Calu3 (cell line): ENCODE measurements at regions not wholly inside any gene's neighbourhood (a gene's known extent, or its start where the extent isn't known, plus 50 kb on each side); places are given as distances from the start of the nearest gene placed in this dataset.

ENCODE experiments used
- BruUV-seq: library from RNA; stranded (reverse); fragments of 400-500 nt; replicated peaks from 2 replicates; lab custom pipeline; 2021; lab: Mats Ljungman, UMichigan
- CTCF ChIA-PET: fragments of 300-600 bp; sonication (Branson Sonifier 250); formaldehyde crosslinking; loops from one replicate; lab custom pipeline; 2022; ENCODE audit warnings: antibody characterized with exemption; lab: Charles Lee
- DNase-seq: peaks from one replicate; pipeline ENCODE4 v3.0.0; 2022
- H3K27ac Mint-ChIP-seq: one replicate; pipeline ENCODE4 v1.8.0; 2022; ENCODE audit warnings: mixed read lengths; ENCODE audit not compliant: unreplicated experiment
- H3K27me3 Mint-ChIP-seq: one replicate; pipeline ENCODE4 v1.8.0; 2022; ENCODE audit warnings: mixed read lengths; ENCODE audit not compliant: unreplicated experiment
- H3K36me3 Mint-ChIP-seq: one replicate; pipeline ENCODE4 v1.8.0; 2022; ENCODE audit warnings: mild to moderate bottlenecking, moderate library complexity, mixed read lengths; ENCODE audit not compliant: insufficient read depth, unreplicated experiment
- H3K4me1 Mint-ChIP-seq: one replicate; pipeline ENCODE4 v1.8.0; 2022; ENCODE audit warnings: mild to moderate bottlenecking, low read depth, mixed read lengths; ENCODE audit not compliant: unreplicated experiment
- H3K4me3 Mint-ChIP-seq: one replicate; pipeline ENCODE4 v1.8.0; 2022; ENCODE audit warnings: mild to moderate bottlenecking, low read depth, moderate library complexity, mixed read lengths; ENCODE audit not compliant: unreplicated experiment
- H3K9me3 Mint-ChIP-seq: one replicate; pipeline ENCODE4 v1.8.0; 2022; ENCODE audit warnings: low read depth, mixed read lengths; ENCODE audit not compliant: unreplicated experiment
- intact Hi-C: fragments of 100-400 bp; cut with micrococcal nuclease; formaldehyde crosslinking; loops from one replicate; pipeline ENCODE4 v1.10.0; 2022; ENCODE audit not compliant: unreplicated experiment
- TF ChIP-seq, protein P1 (sequence below): fragments of 200-600 bp; IDR thresholded peaks from one replicate; pipeline ENCODE4 v1.8.0; 2022; ENCODE audit warnings: antibody characterized with exemption; ENCODE audit not compliant: unreplicated experiment

DNA sequence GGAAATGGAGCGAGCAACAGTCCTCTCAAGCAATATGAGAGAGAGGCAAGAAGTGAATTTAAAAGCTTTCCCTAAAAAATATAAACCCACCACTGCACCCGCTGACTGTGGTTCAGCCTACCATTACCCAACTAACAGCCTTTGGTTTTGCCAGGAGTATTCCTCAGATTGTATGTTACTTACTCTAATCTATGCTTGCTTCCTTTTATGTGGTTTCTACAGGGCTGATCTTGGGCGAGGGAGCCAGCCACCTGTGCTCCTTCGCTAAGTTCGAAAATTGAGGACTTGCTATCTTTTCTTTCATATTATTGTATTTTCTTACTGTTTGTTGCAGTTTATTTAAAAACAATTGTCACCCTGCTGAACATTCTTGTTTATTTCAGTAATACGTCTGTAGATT is 101.1 kb downstream of the DDX53 start:
- Mint-ChIP-seq H3K27me3 (no peaks in the 10 kb centered on the region), H3K4me3 (no peak overlapping the region), H3K4me1 (no peaks in the 10 kb centered on the region), H3K9me3 (peaks cover 3% of the 10 kb centered on the region), H3K36me3 (no peaks in the 10 kb centered on the region), H3K27ac (no peak overlapping the region)
- BruUV-seq: no TSS peak
- intact Hi-C loops: no loop called here
- TF ChIP-seq, protein P1, sequence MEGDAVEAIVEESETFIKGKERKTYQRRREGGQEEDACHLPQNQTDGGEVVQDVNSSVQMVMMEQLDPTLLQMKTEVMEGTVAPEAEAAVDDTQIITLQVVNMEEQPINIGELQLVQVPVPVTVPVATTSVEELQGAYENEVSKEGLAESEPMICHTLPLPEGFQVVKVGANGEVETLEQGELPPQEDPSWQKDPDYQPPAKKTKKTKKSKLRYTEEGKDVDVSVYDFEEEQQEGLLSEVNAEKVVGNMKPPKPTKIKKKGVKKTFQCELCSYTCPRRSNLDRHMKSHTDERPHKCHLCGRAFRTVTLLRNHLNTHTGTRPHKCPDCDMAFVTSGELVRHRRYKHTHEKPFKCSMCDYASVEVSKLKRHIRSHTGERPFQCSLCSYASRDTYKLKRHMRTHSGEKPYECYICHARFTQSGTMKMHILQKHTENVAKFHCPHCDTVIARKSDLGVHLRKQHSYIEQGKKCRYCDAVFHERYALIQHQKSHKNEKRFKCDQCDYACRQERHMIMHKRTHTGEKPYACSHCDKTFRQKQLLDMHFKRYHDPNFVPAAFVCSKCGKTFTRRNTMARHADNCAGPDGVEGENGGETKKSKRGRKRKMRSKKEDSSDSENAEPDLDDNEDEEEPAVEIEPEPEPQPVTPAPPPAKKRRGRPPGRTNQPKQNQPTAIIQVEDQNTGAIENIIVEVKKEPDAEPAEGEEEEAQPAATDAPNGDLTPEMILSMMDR: no peak
- CTCF ChIA-PET: no interaction called here
- DNase-seq: no peak

DNA sequence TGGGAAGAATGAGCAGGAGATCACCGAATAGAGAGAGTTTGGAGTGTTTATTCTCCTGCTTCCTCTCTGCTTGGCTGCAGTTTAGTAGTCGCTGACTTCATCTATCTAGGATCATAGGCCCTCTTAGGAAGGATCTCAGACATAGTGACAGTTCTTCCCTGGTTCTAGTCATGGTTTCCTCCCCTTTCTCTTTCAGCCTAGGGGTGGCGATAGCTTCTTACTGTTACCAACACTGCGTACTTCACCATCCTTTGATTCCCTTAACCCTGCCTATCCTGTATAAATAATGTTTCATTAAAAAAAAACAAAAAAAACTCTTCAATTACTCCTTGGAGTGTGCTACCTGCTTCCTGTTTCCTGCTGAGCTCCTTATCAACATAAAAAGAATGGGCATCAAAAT is 103.8 kb downstream of the DDX53 start:
- no TSS peak for BruUV-seq
- no peak overlapping the region for H3K27ac Mint-ChIP-seq
- CTCF ChIA-PET: no interaction called here
- intact Hi-C loops: no loop called here
- TF ChIP-seq, protein P1: no peak
- H3K27me3 Mint-ChIP-seq: no peaks in the 10 kb centered on the region
- DNase-seq: no peak
- H3K4me3 Mint-ChIP-seq: no peak overlapping the region
- H3K4me1 Mint-ChIP-seq: no peaks in the 10 kb centered on the region
- no peaks in the 10 kb centered on the region for H3K9me3 Mint-ChIP-seq
- no peaks in the 10 kb centered on the region for H3K36me3 Mint-ChIP-seq

DNA sequence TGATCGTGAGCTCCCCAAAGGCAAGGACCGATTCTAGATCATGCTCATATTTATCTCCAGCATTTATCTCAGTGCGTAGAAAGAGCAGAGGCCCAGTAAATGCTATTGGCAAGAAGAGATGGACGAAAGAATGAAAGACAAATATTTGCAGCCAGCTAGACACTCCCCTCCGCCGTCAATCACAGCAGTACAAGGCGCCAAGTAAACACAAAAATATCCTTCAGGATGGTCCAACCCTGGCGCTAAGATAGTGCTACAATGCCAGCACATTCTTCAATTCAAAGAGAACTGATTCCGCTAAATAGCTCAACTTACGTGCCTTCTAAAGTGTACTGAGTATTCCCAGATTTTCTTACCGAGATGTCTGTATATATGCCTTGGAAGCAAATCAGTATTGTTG is 114.5 kb downstream of the DDX53 start:
- intact Hi-C loops: loop anchor here (10.0 kb wide), 1 partner anchor 381 kb away; no protein-coding TSS in a partner anchor
- DNase-seq: no peak
- Mint-ChIP-seq H3K27ac (no peak overlapping the region), H3K4me1 (peaks cover 16% of the 10 kb centered on the region), H3K36me3 (no peaks in the 10 kb centered on the region), H3K9me3 (peaks cover 3% of the 10 kb centered on the region), H3K4me3 (no peak overlapping the region), H3K27me3 (no peaks in the 10 kb centered on the region)
- CTCF ChIA-PET: no interaction called here
- TF ChIP-seq, protein P1: no peak
- BruUV-seq: no TSS peak

DNA sequence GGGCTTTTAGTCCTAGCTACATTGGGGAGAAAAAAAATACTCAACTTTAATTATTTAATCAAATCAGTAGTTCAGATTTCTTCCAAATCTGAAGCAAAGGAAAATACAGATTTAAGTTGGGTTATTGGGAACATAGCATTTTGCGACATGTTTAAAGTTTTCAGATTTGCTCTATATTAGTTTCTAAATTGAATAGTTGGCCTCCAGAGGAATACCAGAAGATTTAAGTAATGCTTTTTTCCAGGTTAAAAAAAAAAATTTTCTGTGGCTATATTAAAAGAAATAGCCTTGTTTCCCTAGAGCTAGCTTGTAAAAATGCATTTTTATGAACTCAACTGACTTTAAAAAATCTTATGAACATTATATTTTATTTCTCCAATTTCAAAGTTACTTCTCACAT is 115.9 kb downstream of the DDX53 start:
- Mint-ChIP-seq H3K27me3 (no peaks in the 10 kb centered on the region), H3K9me3 (peaks cover 3% of the 10 kb centered on the region), H3K4me1 (peaks cover 26% of the 10 kb centered on the region), H3K36me3 (no peaks in the 10 kb centered on the region), H3K27ac (no peak overlapping the region), H3K4me3 (no peak overlapping the region)
- CTCF ChIA-PET: interaction anchor here (0.6 kb wide), 1 partner anchor 176 kb away, joined by 3 read pairs; no protein-coding TSS in a partner anchor
- DNase-seq: no peak
- no TSS peak for BruUV-seq
- TF ChIP-seq, protein P1: no peak
- intact Hi-C loops: loop anchor here (10.0 kb wide), 1 partner anchor 379 kb away; no protein-coding TSS in a partner anchor
